ENCODE measurements at regions not wholly inside any gene's neighbourhood (a gene's known extent, or its start where the extent isn't known, plus 50 kb on each side); places are given as distances from the start of the nearest gene placed in this dataset.

- DNase-seq (ENCODE audit: low read depth in 2 of 2, low spot score in 1 of 2): no peak
These were observed 132.9 kb downstream of the RHOU start for GRCh38 chr1:228867951-228868730.

DNA sequence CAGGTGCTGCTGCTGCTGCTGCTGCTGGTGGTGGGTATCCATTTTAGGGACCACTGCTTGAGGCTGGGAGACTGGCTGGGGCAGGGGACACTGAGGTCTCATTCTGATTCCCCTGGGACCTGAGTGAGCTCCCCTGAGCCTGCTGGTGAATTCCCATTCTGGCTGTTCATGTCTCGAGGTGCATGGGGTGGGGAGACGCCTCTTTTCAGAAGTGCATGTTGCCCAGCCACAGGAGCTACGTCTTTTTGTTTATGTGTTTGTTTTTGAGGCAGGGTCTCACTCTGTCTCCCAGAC is 133.4 kb downstream of the RHOU start:
- no peak for DNase-seq (ENCODE audit: low read depth in 2 of 2, low spot score in 1 of 2)

DNA sequence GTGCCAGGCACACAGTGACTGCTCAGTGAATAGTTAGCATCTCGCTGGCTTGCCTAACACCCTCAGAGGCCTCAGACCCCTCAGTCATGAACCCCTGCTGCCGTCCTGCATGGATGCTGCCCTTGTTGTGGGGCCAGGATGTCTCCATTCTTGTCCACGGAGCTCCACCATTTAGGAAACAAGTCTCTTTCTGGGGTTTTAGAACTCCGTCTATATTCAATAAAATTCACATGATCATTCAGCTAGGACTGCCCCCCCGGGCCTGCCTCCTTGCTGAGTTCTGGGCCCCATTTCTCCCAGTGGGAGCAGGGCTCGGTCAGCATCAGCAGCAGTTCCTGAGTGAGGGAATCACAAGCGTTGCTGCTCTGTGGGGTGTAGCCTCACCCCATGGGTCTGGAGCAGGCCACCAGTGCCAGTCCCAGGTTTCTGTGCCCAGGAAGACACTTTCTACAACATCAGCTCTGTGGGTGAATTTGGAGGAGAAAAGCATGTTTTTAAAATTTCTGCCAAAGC is 134.1 kb downstream of the RHOU start:
- no peak for DNase-seq (ENCODE audit: low read depth in 2 of 2, low spot score in 1 of 2)

GRCh38 chr1:228870041-228870713 is 134.9 kb downstream of the RHOU start:
- no peak for DNase-seq (ENCODE audit: low read depth in 2 of 2, low spot score in 1 of 2)

DNA sequence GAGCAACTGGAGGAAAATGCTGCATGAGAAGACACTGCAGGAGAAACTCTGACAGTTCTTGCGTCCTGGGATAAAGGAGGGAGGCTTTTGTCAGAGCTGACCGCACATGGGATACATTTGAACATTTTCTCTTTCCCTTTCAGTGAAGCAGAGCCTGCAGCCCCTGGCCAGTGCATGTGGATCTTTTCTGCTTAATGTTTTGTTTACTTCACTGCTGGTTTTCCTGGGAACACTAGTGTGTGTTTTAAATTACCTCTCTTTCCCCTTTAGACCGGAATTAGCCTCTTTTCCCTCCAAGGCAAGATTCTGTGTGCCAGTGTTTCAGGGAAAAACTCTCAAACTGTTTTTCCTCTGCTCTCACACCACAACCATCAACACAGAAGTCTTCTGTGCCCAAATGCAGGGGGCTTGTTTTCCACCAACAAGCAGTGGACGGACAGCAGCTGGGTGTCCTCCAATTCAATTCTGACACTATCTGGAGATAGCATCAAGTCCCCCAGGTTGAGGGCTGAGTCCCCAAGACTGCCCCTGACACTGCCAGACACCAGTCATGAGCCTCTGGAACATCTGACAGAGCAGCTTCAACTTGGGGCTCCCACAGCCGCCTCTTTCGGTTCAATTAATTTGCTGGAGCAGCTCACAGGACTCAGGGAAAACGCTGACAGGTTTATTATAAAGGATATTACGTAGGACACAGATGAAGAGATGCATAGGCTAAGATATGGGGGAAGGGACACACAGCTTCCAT is 136.2 kb downstream of the RHOU start:
- no peak for DNase-seq (ENCODE audit: low read depth in 2 of 2, low spot score in 1 of 2)

DNA sequence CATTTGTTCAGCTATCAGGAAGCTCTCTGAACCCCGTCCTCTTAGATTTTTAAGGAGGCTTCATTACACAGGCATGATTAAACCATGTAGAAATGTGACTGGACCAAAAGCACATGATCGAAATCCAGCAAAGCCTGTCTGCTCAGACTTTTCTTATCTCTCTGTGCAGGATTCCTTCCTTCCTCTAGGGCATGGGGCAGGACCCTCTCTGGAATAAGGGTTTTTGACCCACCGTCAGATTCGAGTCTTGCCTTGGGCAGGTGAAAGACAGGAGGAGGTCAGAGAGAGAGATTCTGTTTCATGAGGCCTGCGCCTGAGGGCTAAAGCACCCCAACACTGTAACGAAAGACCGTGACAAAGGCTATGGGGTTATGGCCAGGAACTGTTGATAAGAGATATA is 136.8 kb downstream of the RHOU start:
- DNase-seq (ENCODE audit: low read depth in 2 of 2, low spot score in 1 of 2): no peak

- no peak for DNase-seq (ENCODE audit: low read depth in 2 of 2, low spot score in 1 of 2)
These were observed 138.4 kb downstream of the RHOU start for GRCh38 chr1:228873709-228874108.

DNA sequence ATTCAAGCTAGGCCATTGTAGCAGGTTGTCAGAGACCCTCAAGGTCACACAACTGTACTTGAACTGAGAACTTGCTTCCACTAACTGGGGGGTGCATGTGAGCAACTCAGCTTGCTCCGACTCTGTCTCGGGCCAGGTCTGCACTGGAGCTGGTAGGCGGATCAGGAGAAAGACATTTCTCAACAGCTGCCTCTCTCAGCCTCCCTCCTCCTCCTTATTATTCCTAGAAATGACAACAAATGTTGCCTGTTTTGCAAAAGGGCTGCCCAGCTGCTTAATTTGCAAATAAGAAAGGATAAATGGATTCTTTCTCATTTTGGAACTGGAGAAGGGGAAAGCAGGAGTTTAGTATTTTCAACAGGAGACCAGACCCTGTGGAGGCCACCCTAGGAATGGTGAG is 140.5 kb downstream of the RHOU start:
- DNase-seq (ENCODE audit: low read depth in 2 of 2, low spot score in 1 of 2): no peak

DNA sequence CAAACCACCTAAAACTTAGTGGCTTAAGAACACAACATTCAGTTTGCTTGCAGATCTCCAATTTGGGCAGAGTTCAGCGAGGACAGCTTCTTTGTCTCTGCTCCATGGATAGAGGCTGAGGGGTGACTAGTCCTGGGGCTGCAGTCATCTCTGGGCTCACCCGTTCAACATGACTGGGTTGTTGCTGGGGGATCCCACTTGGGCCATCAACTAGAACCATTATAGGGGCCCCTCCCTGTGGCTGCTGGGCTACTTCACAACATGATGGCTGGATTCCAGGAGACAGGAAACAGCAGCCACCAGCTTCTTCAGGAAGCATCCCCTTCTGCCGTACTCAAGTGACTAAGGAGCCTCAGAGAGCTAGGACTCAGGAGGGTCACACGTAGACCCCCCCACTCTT is 140.9 kb downstream of the RHOU start:
- DNase-seq (ENCODE audit: low read depth in 2 of 2, low spot score in 1 of 2): no peak

DNA sequence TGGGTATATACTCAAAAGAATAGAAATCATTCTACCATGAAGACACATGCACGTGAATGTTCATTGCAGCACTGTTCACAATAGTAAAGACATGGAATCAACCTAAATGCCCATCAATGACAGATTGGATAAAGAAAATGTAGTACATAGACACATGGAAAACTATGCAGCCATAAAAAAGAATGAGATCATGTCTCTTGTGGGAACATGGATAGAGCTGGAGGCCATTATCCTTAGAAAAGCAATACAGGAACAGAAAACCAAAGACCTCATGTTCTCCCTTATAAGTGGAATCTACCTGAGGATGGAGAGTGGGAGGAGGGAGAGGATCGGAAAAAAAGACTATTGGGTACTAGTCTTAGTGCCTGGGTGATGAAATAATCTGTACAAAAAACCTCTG is 143.9 kb downstream of the RHOU start:
- no peak for DNase-seq (ENCODE audit: low read depth in 2 of 2, low spot score in 1 of 2)

DNA sequence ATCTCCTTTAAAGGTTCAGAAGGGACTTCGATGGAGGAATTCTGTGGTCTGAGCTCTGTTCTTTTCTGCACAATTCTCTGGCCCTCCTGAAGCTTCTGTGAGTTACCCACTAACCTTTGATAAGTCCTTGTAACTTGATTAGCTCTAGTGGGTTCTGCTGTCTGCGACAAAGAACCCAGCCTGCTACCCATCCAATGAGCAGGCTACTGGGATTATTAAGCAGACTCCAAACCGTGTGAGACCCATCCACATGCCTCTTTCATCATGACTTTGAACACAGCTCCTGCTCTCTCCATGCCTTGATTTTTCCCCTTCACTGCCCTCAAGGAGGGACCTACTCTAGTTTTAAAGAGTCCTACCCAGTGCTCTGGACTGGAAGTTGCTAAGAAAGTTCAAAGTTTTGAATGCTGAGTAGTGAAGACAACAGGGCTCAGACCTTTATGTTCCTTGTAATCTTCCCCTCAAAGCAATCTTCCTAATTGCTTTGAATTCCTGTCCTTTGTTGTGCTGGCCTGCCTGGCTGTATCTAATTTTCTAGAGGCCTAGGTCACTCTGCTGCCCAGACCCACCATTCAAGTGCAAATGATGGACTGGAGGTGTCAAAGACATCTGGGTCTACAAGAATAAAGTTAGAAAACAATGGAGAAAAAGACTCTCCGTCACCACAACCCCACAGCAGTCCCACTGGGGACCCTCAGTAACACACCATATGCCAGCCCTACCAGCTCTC is 146.9 kb downstream of the RHOU start:
- no peak for DNase-seq (ENCODE audit: low read depth in 2 of 2, low spot score in 1 of 2)

DNA sequence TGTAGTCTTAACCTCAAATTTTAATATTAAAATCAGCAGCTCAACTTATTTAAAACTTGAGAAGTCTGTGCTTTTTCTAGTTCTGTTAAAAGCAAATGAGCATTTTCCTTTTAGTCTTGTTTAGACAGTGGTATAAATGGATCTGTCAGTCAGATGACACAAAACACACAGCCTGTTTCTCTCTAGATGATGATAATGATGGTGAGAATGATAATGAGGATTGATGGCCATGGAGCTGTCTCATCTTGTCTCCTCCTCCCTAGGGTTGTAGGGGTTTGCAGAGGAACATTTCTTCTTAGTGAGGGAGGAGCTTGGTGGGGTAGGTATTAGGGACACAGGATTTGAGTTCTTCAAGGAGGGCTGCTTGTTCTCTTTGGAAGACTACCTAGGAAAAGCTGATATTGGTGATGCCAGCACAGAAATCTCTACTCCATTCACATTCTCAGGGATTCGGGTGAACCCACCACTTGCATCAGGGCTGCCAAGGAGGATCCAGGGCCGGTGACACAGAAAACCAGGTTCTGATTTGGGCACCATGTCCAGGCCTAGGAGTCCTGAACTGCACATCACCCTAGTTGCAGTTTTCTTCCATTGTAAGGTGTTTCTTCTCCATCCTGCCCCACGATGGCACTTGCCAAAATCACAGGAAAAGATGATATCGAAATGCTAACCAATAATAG is 147.6 kb downstream of the RHOU start:
- no peak for DNase-seq (ENCODE audit: low read depth in 2 of 2, low spot score in 1 of 2)

DNA sequence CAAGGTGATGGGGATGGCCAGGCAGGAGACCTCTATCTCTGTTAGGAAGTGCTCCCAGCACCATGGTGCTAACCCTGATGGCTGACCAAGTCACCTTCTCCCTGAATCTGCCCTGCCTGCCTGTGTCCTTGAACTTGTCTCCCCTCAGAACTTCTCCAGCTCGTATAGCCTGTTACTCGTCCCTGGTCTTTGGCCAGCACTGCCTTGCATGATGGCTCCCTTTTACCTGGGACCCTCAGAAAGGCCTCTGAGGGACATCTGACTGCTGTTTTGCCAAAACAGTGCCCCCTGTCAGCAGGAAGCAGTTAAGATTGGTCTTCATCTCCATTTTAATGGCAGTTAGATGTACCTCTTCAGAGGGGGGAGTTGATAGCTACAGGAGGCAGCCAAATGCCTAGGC is 148.3 kb downstream of the RHOU start:
- no peak for DNase-seq (ENCODE audit: low read depth in 2 of 2, low spot score in 1 of 2)

DNA sequence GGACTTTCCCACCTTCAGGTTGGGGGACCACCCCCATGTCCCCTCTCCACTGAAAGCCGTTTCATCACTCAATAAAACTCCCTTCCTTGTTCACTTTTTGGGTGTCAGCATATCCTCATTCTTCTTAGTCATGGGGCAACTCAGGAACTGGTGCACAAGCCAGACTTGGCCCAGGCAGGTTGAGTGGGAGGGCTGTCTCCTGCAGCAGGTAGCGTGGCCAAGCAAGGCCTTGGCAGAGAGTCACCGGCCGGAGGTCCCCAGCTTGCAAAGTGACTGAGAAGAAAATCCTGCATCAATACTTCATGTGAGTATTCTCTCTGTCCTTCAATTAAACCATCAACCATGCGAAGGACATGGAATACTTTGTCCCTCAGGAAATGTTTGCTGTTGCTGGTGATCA is 148.9 kb downstream of the RHOU start:
- DNase-seq (ENCODE audit: low read depth in 2 of 2, low spot score in 1 of 2): no peak

DNA sequence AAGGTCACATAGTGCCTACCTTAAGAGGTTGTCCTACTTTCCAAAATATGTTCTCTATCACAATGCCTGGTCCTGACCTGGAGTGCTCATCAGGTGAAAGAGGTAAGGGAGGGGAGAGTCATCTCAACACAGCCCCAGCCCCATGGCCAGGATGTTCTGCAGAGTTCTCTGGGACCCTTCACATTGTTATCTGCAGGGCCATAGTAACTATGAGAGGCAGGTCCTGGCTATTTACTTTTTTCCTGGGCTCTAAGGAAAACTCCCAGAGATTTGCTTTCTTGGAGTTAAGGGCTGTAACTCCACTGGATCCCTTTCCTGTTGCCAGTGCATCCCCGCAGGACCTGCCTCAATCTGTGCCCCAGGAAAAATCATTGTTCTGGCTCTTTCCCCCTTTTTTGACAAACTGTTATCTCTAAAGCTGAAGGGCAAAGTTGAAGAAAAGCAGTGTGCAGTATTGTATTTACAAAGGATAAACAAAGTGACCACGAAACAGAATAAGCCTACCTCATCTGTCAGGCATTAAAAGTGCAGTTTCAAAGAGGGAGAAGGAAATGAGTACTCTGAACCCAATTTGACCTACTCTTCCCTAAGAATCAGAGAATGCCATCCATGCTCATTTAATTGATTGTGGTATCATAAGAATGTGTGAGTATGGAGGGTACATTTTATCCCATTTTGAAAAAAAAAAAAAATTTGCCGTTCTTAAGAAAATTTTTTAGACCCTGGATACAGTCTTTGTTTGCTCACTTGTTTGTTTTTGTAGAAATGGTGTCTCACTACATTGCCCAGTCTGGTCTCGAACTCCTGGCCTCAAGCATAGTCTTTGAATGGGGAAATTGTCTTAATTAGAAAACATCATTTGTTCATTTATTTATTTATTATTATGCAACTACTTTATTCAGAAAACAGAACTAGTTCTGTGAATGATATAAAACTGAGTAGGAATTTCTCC is 149.6 kb downstream of the RHOU start:
- DNase-seq (ENCODE audit: low read depth in 2 of 2, low spot score in 1 of 2): no peak

GRCh38 chr1:228885845-228886244 is 150.6 kb downstream of the RHOU start:
- no peak for DNase-seq (ENCODE audit: low read depth in 2 of 2, low spot score in 1 of 2)

DNA sequence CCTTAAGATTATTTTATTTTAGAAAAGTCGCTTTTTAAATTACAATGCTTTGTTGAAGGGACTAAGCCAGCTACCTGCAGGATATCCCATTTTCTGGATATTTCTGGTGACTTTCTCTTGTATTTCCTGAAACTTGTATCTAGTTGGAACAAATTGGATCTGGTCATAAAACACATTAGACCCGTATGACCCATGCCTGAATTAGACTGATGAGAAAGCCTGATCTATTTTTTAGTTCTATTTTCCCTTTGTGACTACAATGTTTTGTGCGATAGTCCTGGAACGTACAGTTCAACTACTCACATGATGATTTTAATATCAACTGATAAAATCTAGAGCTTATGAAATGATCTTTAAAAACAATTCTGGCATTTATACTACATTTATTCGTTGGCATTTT is 151.8 kb downstream of the RHOU start:
- no peak for DNase-seq (ENCODE audit: low read depth in 2 of 2, low spot score in 1 of 2)

DNA sequence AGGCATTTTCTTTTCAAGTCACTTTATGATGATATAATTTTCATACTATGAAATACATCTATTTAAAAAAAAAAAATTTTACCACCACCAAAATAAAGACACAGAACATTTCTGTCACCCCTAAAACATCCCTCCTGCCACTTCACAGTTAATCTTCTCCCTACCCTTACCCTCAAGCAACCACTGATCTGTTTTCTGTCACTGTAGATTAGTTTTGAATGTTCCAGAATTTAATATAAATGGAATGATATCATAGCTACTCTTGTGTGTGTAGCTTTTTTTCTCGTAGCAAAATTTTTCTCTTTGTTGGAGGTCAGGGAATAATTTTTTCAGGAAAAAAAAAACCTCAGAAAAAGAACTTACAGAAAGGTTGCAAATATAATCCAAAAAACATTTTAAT is 152.7 kb downstream of the RHOU start:
- DNase-seq (ENCODE audit: low read depth in 2 of 2, low spot score in 1 of 2): no peak

DNA sequence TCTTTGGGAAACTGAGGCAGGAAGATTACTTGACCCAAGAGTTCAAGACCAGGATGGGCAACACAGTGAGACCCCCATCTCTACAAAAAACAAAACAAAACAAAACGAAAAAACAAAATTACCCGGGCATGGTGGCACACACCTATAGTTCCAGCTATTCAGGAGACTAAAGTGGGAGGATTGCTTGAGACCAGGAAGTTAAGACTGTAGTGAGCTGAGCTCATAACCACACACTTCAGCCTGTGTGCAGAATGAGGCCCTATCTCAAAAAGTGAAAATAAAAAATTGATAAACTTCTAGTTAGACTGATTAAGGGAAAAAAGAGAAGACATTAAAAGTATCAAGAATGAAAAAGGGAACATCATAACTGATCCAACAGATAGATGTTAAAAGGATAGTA is 154.0 kb downstream of the RHOU start:
- DNase-seq (ENCODE audit: low read depth in 2 of 2, low spot score in 1 of 2): no peak

Measured in stimulated activated CD8-positive, alpha-beta memory T cell treated with anti-CD3 and anti-CD28 coated beads, Interleukin-4, amount 100 ng/mL, for 4 hours (primary cell).